HFF-Myc (cell line): ENCODE measurements at regions not wholly inside any gene's neighbourhood (a gene's known extent, or its start where the extent isn't known, plus 50 kb on each side); places are given as distances from the start of the nearest gene placed in this dataset.

Experiments used
- DNase-seq: peaks from one replicate; pipeline ENCODE4 v3.0.0-alpha.2; 2011; ENCODE audit warnings: low read depth; ENCODE audit errors: extremely low read depth
- H3K4me3 ChIP-seq: replicated peaks from 2 replicates; pipeline ENCODE4 v1.5.1; 2011; ENCODE audit warnings: low read depth, mild to moderate bottlenecking, control low read depth, low read length
- TF ChIP-seq, protein P1 (sequence below): IDR thresholded peaks from 2 replicates; pipeline ENCODE4 v1.5.1; 2012; ENCODE audit warnings: mild to moderate bottlenecking, low read depth, low read length, control low read depth; ENCODE audit errors: missing control alignments

DNA sequence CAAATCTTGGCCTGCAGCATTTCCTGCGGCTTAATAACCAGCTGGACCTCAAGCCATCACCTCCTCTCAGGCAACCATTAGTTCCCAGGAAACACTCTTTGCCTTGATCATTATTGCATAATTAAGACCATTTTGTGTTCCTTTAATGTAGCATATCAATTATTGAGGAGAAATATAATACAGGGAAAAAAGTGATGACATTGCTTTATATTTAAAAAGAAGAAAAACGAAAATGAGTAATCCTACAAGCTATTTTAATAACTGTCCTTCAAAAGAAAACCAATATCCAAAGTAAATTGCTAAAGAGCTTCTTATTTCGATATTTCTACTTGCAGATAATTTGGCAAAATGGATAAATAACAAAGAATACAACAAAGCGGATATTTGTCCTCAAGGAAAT is 1084.7 kb downstream of the EFNB2 start:
- DNase-seq = no peak
- TF ChIP-seq, protein P1, sequence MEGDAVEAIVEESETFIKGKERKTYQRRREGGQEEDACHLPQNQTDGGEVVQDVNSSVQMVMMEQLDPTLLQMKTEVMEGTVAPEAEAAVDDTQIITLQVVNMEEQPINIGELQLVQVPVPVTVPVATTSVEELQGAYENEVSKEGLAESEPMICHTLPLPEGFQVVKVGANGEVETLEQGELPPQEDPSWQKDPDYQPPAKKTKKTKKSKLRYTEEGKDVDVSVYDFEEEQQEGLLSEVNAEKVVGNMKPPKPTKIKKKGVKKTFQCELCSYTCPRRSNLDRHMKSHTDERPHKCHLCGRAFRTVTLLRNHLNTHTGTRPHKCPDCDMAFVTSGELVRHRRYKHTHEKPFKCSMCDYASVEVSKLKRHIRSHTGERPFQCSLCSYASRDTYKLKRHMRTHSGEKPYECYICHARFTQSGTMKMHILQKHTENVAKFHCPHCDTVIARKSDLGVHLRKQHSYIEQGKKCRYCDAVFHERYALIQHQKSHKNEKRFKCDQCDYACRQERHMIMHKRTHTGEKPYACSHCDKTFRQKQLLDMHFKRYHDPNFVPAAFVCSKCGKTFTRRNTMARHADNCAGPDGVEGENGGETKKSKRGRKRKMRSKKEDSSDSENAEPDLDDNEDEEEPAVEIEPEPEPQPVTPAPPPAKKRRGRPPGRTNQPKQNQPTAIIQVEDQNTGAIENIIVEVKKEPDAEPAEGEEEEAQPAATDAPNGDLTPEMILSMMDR = no peak
- no peak overlapping the region for H3K4me3 ChIP-seq

DNA sequence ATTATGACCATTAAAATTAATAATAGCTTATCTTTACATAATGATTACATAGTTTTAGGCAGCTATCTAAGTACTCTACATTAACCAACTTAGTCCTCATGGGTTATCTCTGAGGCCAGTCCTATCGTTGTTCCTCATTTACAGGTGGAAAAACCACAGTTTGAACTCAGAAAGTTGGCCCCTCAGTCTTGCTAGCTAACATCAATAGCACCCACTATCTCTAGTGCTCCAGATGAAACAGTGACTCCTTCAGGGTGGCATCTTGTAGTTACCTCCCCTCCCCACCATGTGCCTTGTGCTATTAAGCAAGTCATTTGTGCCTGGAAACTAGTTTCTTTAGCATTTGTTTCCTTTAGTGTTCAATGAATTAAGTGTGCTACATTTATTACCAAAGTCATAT is 1086.7 kb downstream of the EFNB2 start:
- no peak overlapping the region for H3K4me3 ChIP-seq
- no peak for DNase-seq
- TF ChIP-seq, protein P1 = no peak

DNA sequence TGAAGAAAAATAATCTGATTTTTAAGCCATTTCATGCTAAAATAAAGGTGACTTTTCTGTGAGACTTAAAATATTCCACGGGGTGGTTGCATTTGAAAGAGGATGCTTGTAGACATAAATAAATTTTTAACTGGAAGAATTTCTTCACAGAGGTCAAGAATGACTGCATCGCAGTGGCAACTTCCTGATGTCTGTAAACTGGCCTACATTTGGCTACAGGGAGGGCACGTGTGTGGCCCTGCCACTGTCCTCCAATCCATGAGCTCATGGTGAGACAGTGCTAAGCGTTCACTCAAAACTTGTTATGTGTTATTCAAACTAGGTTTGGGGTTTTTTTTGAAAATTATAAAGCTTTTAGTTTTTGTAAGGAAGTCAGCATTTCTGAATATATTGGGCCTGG is 1089.3 kb downstream of the EFNB2 start:
- H3K4me3 ChIP-seq = no peak overlapping the region
- DNase-seq = no peak

DNA sequence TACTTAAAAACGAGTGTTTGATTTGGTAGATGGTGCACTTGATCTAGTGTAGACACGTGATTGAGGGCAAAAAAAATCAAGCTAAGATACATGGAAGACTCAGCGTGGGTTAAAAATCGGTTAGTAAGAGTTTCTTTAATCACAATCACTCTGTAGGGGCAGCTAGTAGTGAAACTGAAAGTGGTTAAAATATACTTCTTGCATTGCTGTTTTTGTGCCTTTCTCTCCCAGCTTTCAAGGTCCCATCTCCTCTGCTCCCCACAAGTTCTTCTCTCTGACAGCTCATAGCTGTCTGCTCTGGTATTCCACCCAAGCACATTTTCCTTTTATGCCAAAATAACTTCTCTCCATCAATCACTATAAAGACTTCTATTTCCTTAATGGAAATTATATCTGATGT is 1089.7 kb downstream of the EFNB2 start:
- no peak overlapping the region for H3K4me3 ChIP-seq
- TF ChIP-seq, protein P1 = no peak
- no peak for DNase-seq

More for the DNA sequence above, 1089.3 kb downstream of the EFNB2 start:
- TF ChIP-seq, protein P1 = no peak

DNA sequence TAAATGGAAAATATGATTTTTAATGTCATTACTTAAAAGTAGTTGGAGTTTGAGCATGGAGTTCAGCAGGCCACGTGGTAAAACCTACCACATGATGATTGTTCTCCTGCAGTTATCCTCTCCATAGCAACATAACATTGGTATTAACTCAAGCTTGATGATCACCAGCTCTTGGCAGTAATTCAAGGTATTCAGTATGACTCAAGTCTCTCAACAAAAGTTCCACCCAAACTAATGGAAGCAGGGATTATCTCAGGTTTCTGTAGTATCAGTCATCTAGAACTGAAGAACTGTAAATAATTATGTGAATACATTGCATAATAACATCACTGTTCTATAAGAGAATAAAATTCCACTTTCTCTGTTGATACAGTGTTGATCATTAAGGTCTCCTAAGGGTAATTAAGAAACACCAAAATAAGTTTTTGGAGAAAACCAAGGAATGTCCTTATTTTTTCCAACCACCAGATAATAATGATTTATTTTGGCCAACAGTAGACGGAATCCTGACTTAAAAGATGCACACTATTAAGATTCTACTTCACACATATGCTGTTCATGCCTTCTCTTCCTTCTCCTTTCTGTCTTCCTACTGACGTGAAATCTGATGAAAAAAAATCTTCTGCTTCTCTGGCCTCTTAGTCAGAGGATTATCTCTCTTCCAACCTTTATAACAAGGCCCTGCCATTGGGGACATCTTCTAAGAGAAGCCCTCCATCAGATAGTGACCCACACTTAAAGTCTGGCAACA is 1092.3 kb downstream of the EFNB2 start:
- no peak overlapping the region for H3K4me3 ChIP-seq
- TF ChIP-seq, protein P1 = no peak
- peak; percentile 88 for DNase-seq

DNA sequence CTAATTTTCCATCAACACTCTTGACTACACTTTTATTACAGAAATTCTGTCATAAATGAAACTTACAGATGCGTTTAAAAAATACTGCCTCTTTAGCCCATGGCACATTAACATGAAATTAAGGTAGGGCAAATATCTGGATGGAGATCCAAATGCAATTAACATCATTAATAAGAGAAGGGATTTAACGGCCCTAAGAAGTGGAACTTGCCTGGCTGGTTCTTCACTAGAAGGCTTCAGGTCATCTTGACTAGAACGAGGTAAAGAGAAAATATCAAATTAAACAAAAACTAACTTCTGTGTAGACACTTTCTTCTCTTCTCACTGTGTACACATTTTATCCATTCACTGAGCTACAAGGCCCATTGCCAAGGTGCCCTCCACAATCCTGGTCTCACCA is 1093.4 kb downstream of the EFNB2 start:
- DNase-seq = no peak
- TF ChIP-seq, protein P1 = no peak
- no peak overlapping the region for H3K4me3 ChIP-seq
